CD4-positive, alpha-beta memory T cell (primary cell): ENCODE measurements at regions not wholly inside any gene's neighbourhood (a gene's known extent, or its start where the extent isn't known, plus 50 kb on each side); places are given as distances from the start of the nearest gene placed in this dataset.

Source experiments
- CTCF ChIA-PET: fragments of 350-600 bp; sonication (Branson Sonifier 250); formaldehyde crosslinking; loops from one replicate; lab custom pipeline; 2021; ENCODE audit warnings: inconsistent platforms; ENCODE audit not compliant: partially characterized antibody; lab: Charles Lee
- POLR2A ChIA-PET: fragments of 350-600 bp; sonication (Branson Sonifier 250); formaldehyde crosslinking; loops from one replicate; lab custom pipeline; 2021; ENCODE audit not compliant: partially characterized antibody; lab: Charles Lee
- DNase-seq, 5 donors: peaks; one replicate each; pipeline versions ENCODE4 v3.0.0 to v3.0.0-alpha.2; 2020 to 2022; ENCODE audit warnings: mixed read lengths in 1 of 5
- H3K27ac ChIP-seq: one replicate; pipeline ENCODE4 v1.7.0; 2013; ENCODE audit warnings: low read depth, low read length
- H3K27me3 ChIP-seq: 2 replicates; pipeline ENCODE4 v1.7.0; 2013; ENCODE audit warnings: mild to moderate bottlenecking, low read length, moderate library complexity; ENCODE audit not compliant: insufficient read depth
- H3K36me3 ChIP-seq: 2 replicates; pipeline ENCODE4 v1.7.0; 2013; ENCODE audit warnings: mild to moderate bottlenecking, low read length, moderate library complexity; ENCODE audit not compliant: insufficient read depth
- H3K4me1 ChIP-seq: 2 replicates; pipeline ENCODE4 v1.7.0; 2013; ENCODE audit warnings: mild to moderate bottlenecking, low read length, moderate library complexity; ENCODE audit not compliant: insufficient read depth
- H3K4me3 ChIP-seq, 2 donors: one replicate each; pipeline ENCODE4 v1.7.0; 2013; ENCODE audit warnings: low read length in 2 of 2, mild to moderate bottlenecking in 1 of 2
- H3K9me3 ChIP-seq, 2 donors: one replicate each; pipeline ENCODE4 v1.7.0; 2013; ENCODE audit warnings: low read length in 2 of 2, control low read depth in 1 of 2; ENCODE audit not compliant: control insufficient read depth in 1 of 2
- H3K27ac Mint-ChIP-seq, 7 donors: one replicate each; pipeline ENCODE4 v1.8.0; 2020 to 2021; ENCODE audit warnings: mixed read lengths in 7 of 7, mild to moderate bottlenecking in 6 of 7, inconsistent platforms in 3 of 7, moderate library complexity in 3 of 7
- H3K27me3 Mint-ChIP-seq, 2 donors: one replicate each; pipeline ENCODE4 v1.8.0; 2020 to 2021; ENCODE audit warnings: mixed read lengths in 2 of 2
- H3K36me3 Mint-ChIP-seq, 2 donors: one replicate each; pipeline ENCODE4 v1.8.0; 2020 to 2021; ENCODE audit warnings: mixed read lengths in 2 of 2, inconsistent platforms in 1 of 2, mild to moderate bottlenecking in 1 of 2
- H3K4me1 Mint-ChIP-seq, 4 donors: one replicate each; pipeline ENCODE4 v1.8.0; 2020 to 2021; ENCODE audit warnings: mixed read lengths in 4 of 4, mild to moderate bottlenecking in 1 of 4
- H3K4me3 Mint-ChIP-seq, 8 donors: one replicate each; pipeline ENCODE4 v1.8.0; 2020 to 2021; ENCODE audit warnings: mixed read lengths in 8 of 8, mild to moderate bottlenecking in 7 of 8, moderate library complexity in 6 of 8, inconsistent platforms in 3 of 8
- H3K9me3 Mint-ChIP-seq, 8 donors: one replicate each; pipeline ENCODE4 v1.8.0; 2020 to 2021; ENCODE audit warnings: mixed read lengths in 8 of 8, mild to moderate bottlenecking in 5 of 8, inconsistent platforms in 3 of 8, moderate library complexity in 1 of 8
- intact Hi-C: fragments of 100-400 bp; cut with micrococcal nuclease; formaldehyde crosslinking; loops from one replicate; pipeline ENCODE4 v1.15.1; 2023

GRCh38 chr12:74889073-74889472 lies 320.6 kb downstream of the KCNC2 start:
- Histone ChIP-seq H3K27me3 (no peaks in the 10 kb centered on the region), H3K4me1 (peaks cover 44% of the 10 kb centered on the region), H3K4me3 (no peak overlapping the region), H3K36me3 (no peaks in the 10 kb centered on the region), H3K27ac (no peak overlapping the region), H3K9me3 (no peaks in the 10 kb centered on the region)
- peaks cover 0 to 6% (median 0%) of the 10 kb centered on the region in 8 donors for H3K9me3 Mint-ChIP-seq
- H3K27ac Mint-ChIP-seq = peak overlapping the region in 1 of 7 donors; percentile 87
- POLR2A ChIA-PET = no interaction called here
- intact Hi-C loops = no loop called here
- no peaks in the 10 kb centered on the region for H3K36me3 Mint-ChIP-seq
- H3K27me3 Mint-ChIP-seq = no peaks in the 10 kb centered on the region
- peaks cover 17 to 48% (median 29%) of the 10 kb centered on the region in 4 donors for H3K4me1 Mint-ChIP-seq
- CTCF ChIA-PET = interaction anchor here (1.5 kb wide), 1 partner anchor 27 kb away, joined by 4 read pairs; no protein-coding TSS in a partner anchor
- H3K4me3 Mint-ChIP-seq = peak overlapping the region in 1 of 8 donors; percentile 45
- DNase-seq = no peak

GRCh38 chr12:74889563-74890236 lies 319.9 kb downstream of the KCNC2 start:
- Histone ChIP-seq H3K9me3 (no peaks in the 10 kb centered on the region), H3K36me3 (no peaks in the 10 kb centered on the region), H3K27ac (no peak overlapping the region), H3K4me3 (no peak overlapping the region), H3K4me1 (peaks cover 44% of the 10 kb centered on the region), H3K27me3 (no peaks in the 10 kb centered on the region)
- intact Hi-C loops = loop anchor here (5.0 kb wide), 1 partner anchor 58 kb away; no protein-coding TSS in a partner anchor
- Mint-ChIP-seq H3K27me3 (no peaks in the 10 kb centered on the region), H3K9me3 (peaks cover 0 to 6% (median 0%) of the 10 kb centered on the region in 8 donors), H3K4me1 (peaks cover 17 to 48% (median 29%) of the 10 kb centered on the region in 4 donors), H3K36me3 (no peaks in the 10 kb centered on the region), H3K4me3 (peak overlapping the region in 5 of 8 donors; percentile 6 to 45 (median 35)), H3K27ac (peak overlapping the region in 4 of 7 donors; percentile 0 to 63 (median 62))
- DNase-seq = peak in 1 of 5 donors; percentile 2
- CTCF ChIA-PET = interaction anchor here (1.5 kb wide), 1 partner anchor 27 kb away, joined by 4 read pairs; no protein-coding TSS in a partner anchor
- POLR2A ChIA-PET = interaction anchor here (0.9 kb wide), 1 partner anchor 58 kb away, joined by 3 read pairs; no protein-coding TSS in a partner anchor

- intact Hi-C loops = loop anchor here (5.0 kb wide), 1 partner anchor 57 kb away; no protein-coding TSS in a partner anchor
- Histone ChIP-seq H3K4me1 (peaks cover 44% of the 10 kb centered on the region), H3K4me3 (no peak overlapping the region), H3K9me3 (no peaks in the 10 kb centered on the region), H3K27ac (no peak overlapping the region), H3K27me3 (no peaks in the 10 kb centered on the region), H3K36me3 (no peaks in the 10 kb centered on the region)
- Mint-ChIP-seq H3K27ac (peak overlapping the region in 4 of 7 donors; percentile 0 to 63 (median 62)), H3K4me3 (peak overlapping the region in 5 of 8 donors; percentile 6 to 45 (median 35)), H3K9me3 (peaks cover 0 to 6% (median 0%) of the 10 kb centered on the region in 8 donors), H3K27me3 (no peaks in the 10 kb centered on the region), H3K4me1 (peaks cover 17 to 48% (median 29%) of the 10 kb centered on the region in 4 donors), H3K36me3 (no peaks in the 10 kb centered on the region)
- DNase-seq = peak in 1 of 5 donors; percentile 35
- ChIA-PET CTCF (interaction anchor here (1.5 kb wide), 1 partner anchor 26 kb away, joined by 4 read pairs; no protein-coding TSS in a partner anchor), POLR2A (interaction anchor here (0.9 kb wide), 1 partner anchor 58 kb away, joined by 3 read pairs; no protein-coding TSS in a partner anchor)
Measured at GRCh38 chr12:74890237-74890599, 319.4 kb downstream of the KCNC2 start.

- no peak for DNase-seq
- Histone ChIP-seq H3K27ac (no peak overlapping the region), H3K4me3 (no peak overlapping the region), H3K9me3 (no peaks in the 10 kb centered on the region), H3K4me1 (peaks cover 44% of the 10 kb centered on the region), H3K27me3 (no peaks in the 10 kb centered on the region), H3K36me3 (no peaks in the 10 kb centered on the region)
- CTCF ChIA-PET = interaction anchor here (0.6 kb wide), 1 partner anchor 40 kb away, joined by 3 read pairs; no protein-coding TSS in a partner anchor
- peaks cover 17 to 48% (median 29%) of the 10 kb centered on the region in 4 donors for H3K4me1 Mint-ChIP-seq
- POLR2A ChIA-PET = no interaction called here
- intact Hi-C loops = loop anchor here (5.0 kb wide), 1 partner anchor 56 kb away; no protein-coding TSS in a partner anchor
- peaks cover 0 to 6% (median 0%) of the 10 kb centered on the region in 8 donors for H3K9me3 Mint-ChIP-seq
- no peaks in the 10 kb centered on the region for H3K36me3 Mint-ChIP-seq
- H3K4me3 Mint-ChIP-seq = peak overlapping the region in 1 of 8 donors; percentile 82
- H3K27ac Mint-ChIP-seq = peak overlapping the region in 1 of 7 donors; percentile 1
- no peaks in the 10 kb centered on the region for H3K27me3 Mint-ChIP-seq
Measured at GRCh38 chr12:74891083-74891668, 318.5 kb downstream of the KCNC2 start.

GRCh38 chr12:74892057-74892633 lies 317.5 kb downstream of the KCNC2 start:
- H3K36me3 Mint-ChIP-seq = no peaks in the 10 kb centered on the region
- Histone ChIP-seq H3K4me3 (no peak overlapping the region), H3K4me1 (peaks cover 49% of the 10 kb centered on the region), H3K27ac (no peak overlapping the region), H3K9me3 (no peaks in the 10 kb centered on the region), H3K27me3 (no peaks in the 10 kb centered on the region), H3K36me3 (no peaks in the 10 kb centered on the region)
- CTCF ChIA-PET = interaction anchor here (0.6 kb wide), 1 partner anchor 41 kb away, joined by 3 read pairs; no protein-coding TSS in a partner anchor
- peaks cover 0 to 5% (median 0%) of the 10 kb centered on the region in 8 donors for H3K9me3 Mint-ChIP-seq
- DNase-seq = peak in 4 of 5 donors; percentile 17 to 35 (median 26)
- no peaks in the 10 kb centered on the region for H3K27me3 Mint-ChIP-seq
- peaks cover 17 to 48% (median 29%) of the 10 kb centered on the region in 4 donors for H3K4me1 Mint-ChIP-seq
- POLR2A ChIA-PET = interaction anchor here (1.3 kb wide), 1 partner anchor 8 kb away, joined by 5 read pairs; no protein-coding TSS in a partner anchor
- peak overlapping the region in 6 of 7 donors; percentile 1 to 75 (median 54) for H3K27ac Mint-ChIP-seq
- H3K4me3 Mint-ChIP-seq = peak overlapping the region in 7 of 8 donors; percentile 30 to 82 (median 64)
- intact Hi-C loops = loop anchor here (5.0 kb wide), 1 partner anchor 55 kb away; no protein-coding TSS in a partner anchor

GRCh38 chr12:74896186-74896585 lies 313.5 kb downstream of the KCNC2 start:
- no peaks in the 10 kb centered on the region for H3K27me3 ChIP-seq
- H3K4me1 Mint-ChIP-seq = peaks cover 21 to 58% (median 43%) of the 10 kb centered on the region in 4 donors
- ChIA-PET CTCF (interaction anchor here (1.1 kb wide), 1 partner anchor 47 kb away, joined by 3 read pairs; no protein-coding TSS in a partner anchor), POLR2A (no interaction called here)
- no peak overlapping the region for H3K27ac Mint-ChIP-seq
- H3K9me3 ChIP-seq = no peaks in the 10 kb centered on the region
- no peak overlapping the region for H3K27ac ChIP-seq
- peaks cover 0 to 3% (median 0%) of the 10 kb centered on the region in 8 donors for H3K9me3 Mint-ChIP-seq
- no peak overlapping the region for H3K4me3 Mint-ChIP-seq
- H3K36me3 Mint-ChIP-seq = no peaks in the 10 kb centered on the region
- H3K27me3 Mint-ChIP-seq = no peaks in the 10 kb centered on the region
- no peak overlapping the region for H3K4me3 ChIP-seq
- H3K4me1 ChIP-seq = peaks cover 63% of the 10 kb centered on the region
- no peaks in the 10 kb centered on the region for H3K36me3 ChIP-seq
- no peak for DNase-seq
- intact Hi-C loops = no loop called here
